Non-pigmented ciliary epithelial cell (primary cell): ENCODE measurements at regions not wholly inside any gene's neighbourhood (a gene's known extent, or its start where the extent isn't known, plus 50 kb on each side); places are given as distances from the start of the nearest gene placed in this dataset.

Experiments
- DNase-seq: peaks from one replicate; pipeline ENCODE4 v3.0.0-alpha.2; 2010; ENCODE audit warnings: low read depth

- no peak for DNase-seq
Observed at GRCh38 chr4:45778514-45778913, 345.3 kb downstream of the GABRG1 start.

- peak; percentile 4 for DNase-seq
Observed at GRCh38 chr4:45776146-45776545, 347.7 kb downstream of the GABRG1 start.

- no peak for DNase-seq
Observed at GRCh38 chr4:45770958-45771357, 352.9 kb downstream of the GABRG1 start.

GRCh38 chr4:45765521-45765920, 358.3 kb downstream of the GABRG1 start:
- DNase-seq = no peak

- no peak for DNase-seq
Observed at GRCh38 chr4:45751877-45752530, 371.9 kb downstream of the GABRG1 start.

GRCh38 chr4:45750721-45751120, 373.1 kb downstream of the GABRG1 start:
- no peak for DNase-seq

GRCh38 chr4:45745741-45746140, 378.1 kb downstream of the GABRG1 start:
- DNase-seq = no peak

GRCh38 chr4:45741897-45742296, 382.0 kb downstream of the GABRG1 start:
- no peak for DNase-seq

- DNase-seq = no peak
Observed at GRCh38 chr4:45732161-45732560, 391.7 kb downstream of the GABRG1 start.

- DNase-seq = no peak
Observed at GRCh38 chr4:45716093-45716492, 407.8 kb downstream of the GABRG1 start.

GRCh38 chr4:45713996-45714395, 409.9 kb downstream of the GABRG1 start:
- DNase-seq = no peak

- no peak for DNase-seq
Observed at GRCh38 chr4:45701621-45702020, 422.2 kb downstream of the GABRG1 start.

GRCh38 chr4:45693746-45694145, 430.1 kb downstream of the GABRG1 start:
- DNase-seq = no peak

GRCh38 chr4:45692131-45692735, 431.6 kb downstream of the GABRG1 start:
- no peak for DNase-seq

GRCh38 chr4:45688341-45688740, 435.5 kb downstream of the GABRG1 start:
- no peak for DNase-seq

- DNase-seq = no peak
Observed at GRCh38 chr4:45679411-45679810, 444.4 kb downstream of the GABRG1 start.

- DNase-seq = no peak
Observed at GRCh38 chr4:45668128-45668527, 455.7 kb downstream of the GABRG1 start.

GRCh38 chr4:45663628-45664081, 460.2 kb downstream of the GABRG1 start:
- DNase-seq = no peak

GRCh38 chr4:45663003-45663402, 460.9 kb downstream of the GABRG1 start:
- peak; percentile 49 for DNase-seq

- no peak for DNase-seq
Observed at GRCh38 chr4:45661893-45662292, 462.0 kb downstream of the GABRG1 start.

GRCh38 chr4:45650545-45650944, 473.3 kb downstream of the GABRG1 start:
- DNase-seq = no peak

- no peak for DNase-seq
Observed at GRCh38 chr4:45648846-45649245, 475.0 kb downstream of the GABRG1 start.

- DNase-seq = no peak
Observed at GRCh38 chr4:45647823-45648222, 476.0 kb downstream of the GABRG1 start.
